ENCODE measurements at regions not wholly inside any gene's neighbourhood (a gene's known extent, or its start where the extent isn't known, plus 50 kb on each side); places are given as distances from the start of the nearest gene placed in this dataset.

DNA sequence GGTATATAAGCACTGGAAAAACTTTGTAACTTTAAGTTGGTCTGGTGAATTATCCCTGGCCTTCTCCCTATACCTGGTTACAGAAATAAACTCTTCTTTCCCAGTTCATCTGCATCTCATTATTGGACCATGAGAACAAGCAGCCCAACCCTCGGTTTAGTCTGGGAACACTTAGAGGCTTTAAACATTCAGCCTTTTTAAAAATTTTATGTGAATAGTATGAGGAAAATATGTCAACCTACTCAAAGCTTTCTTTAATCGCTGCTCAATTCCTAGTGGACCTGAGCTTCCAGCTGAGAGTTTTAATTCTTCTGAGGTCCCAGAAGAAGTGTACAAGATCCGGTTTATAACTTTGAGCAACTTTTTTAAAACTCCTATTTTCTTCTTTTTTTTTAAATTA is 358.6 kb upstream of the NOCT start:
- no peak for TF ChIP-seq YY1 (IDR thresholded peaks at IDR 0.05; ENCODE audit: insufficient read depth, insufficient read length)
- no peak for TF ChIP-seq ZNF274 (IDR thresholded peaks at IDR 0.05; ENCODE audit: low read depth, low read length)
- TF ChIP-seq SUZ12 (IDR thresholded peaks at IDR 0.05; ENCODE audit: extremely low read depth, insufficient read depth, insufficient read length) = no peak
